ENCODE measurements at regions not wholly inside any gene's neighbourhood (a gene's known extent, or its start where the extent isn't known, plus 50 kb on each side); places are given as distances from the start of the nearest gene placed in this dataset.
A peak's percentile ranks its signal among the peaks of the same experiment; 100 is the strongest.

DNA sequence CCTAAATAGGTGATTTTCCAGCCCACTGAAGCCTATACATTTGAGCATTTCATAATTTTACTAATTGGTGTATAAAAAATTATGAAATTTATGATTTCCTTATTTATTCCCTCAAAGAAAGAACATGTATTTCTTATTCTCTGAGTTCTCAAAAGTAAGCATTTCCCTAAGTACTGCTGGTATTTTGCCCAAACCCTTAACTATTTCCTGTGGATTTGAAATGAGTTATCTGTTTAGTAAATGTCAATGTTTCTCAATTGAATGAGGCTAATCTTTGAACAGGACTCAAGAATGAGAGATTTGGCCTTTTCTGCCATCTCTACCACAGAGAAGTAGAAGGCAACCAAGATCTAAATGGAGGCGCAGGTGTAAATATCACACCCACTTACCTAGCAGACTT, 751.7 kb downstream of the TLE1 start:
- Mint-ChIP-seq H3K27ac (no peak overlapping the region), H3K27me3 (peaks cover 0 to 4% of the 10 kb centered on the region in 2 donors), H3K4me3 (no peak overlapping the region), H3K9me3 (no peaks in the 10 kb centered on the region), H3K4me1 (peaks cover 0 to under 1% of the 10 kb centered on the region in 2 donors), H3K36me3 (no peaks in the 10 kb centered on the region)
- no peak for DNase-seq
- no peak for ATAC-seq (replicated peaks)

DNA sequence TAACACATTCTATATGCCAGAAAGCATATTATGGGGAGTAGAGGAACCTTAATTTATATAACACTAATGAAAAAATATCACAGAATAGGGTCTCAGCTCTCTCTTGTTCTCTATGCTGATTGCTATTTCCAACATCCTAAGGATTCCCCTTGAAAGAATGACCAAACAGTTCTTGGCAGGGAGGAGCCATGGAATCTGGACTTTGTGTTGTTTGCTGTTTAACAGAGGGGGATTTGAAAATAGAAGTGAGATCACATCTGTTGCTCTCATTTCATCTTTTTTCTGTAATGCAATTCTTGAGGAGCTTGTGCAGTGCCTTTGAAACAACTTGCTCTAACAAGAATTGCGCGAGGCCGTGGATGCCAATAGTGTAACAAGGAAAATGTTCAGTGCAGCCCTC, 755.3 kb downstream of the TLE1 start:
- no peaks in the 10 kb centered on the region for H3K9me3 Mint-ChIP-seq
- peaks cover 4 to 10% of the 10 kb centered on the region in 2 donors for H3K4me1 Mint-ChIP-seq
- no peak overlapping the region for H3K4me3 Mint-ChIP-seq
- H3K27ac Mint-ChIP-seq = no peak overlapping the region
- H3K36me3 Mint-ChIP-seq = no peaks in the 10 kb centered on the region
- no peaks in the 10 kb centered on the region for H3K27me3 Mint-ChIP-seq
- ATAC-seq (replicated peaks) (no peak), DNase-seq (no peak)

DNA sequence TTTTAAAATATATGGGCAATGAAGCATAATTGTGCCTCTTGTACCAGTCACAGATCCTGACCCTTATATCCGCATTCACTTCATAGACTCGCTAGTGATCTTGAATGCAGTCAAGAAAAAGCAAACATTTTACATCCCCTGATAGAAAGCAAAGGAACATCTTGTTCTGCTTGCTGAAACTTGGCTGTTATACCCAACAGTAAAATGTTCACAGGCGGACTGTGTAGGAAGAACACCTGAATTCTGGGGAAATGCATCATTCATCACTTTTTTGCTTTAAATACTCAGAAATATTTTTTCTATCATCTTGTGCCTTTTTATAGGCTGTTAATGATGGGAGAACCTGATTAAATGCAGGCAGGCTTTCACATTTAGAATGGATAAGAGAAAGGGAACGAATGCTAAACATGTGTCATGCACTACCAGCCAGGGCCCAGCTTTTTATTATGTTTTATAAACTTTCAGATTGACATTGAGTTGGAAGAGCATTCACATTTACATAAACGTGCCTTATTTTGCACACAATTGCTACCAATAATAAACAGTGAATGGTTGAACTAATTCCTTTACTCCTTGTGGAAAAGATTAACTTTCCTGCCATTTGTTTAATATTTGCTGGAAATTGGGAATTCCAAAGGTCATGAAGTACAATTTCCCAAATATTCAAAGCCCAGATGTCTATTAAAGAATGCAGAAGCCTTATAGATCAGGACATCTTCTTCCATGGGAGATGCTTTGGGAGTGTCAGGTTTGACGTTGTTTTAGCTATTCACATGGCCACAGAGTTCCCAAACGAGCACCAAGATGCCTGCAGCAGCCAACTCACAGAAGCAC, 756.2 kb downstream of the TLE1 start:
- no peak overlapping the region for H3K4me3 Mint-ChIP-seq
- no peaks in the 10 kb centered on the region for H3K36me3 Mint-ChIP-seq
- no peaks in the 10 kb centered on the region for H3K9me3 Mint-ChIP-seq
- DNase-seq (no peak), ATAC-seq (replicated peaks) (no peak)
- no peak overlapping the region for H3K27ac Mint-ChIP-seq
- peaks cover 4 to 10% of the 10 kb centered on the region in 2 donors for H3K4me1 Mint-ChIP-seq
- H3K27me3 Mint-ChIP-seq = no peaks in the 10 kb centered on the region

DNA sequence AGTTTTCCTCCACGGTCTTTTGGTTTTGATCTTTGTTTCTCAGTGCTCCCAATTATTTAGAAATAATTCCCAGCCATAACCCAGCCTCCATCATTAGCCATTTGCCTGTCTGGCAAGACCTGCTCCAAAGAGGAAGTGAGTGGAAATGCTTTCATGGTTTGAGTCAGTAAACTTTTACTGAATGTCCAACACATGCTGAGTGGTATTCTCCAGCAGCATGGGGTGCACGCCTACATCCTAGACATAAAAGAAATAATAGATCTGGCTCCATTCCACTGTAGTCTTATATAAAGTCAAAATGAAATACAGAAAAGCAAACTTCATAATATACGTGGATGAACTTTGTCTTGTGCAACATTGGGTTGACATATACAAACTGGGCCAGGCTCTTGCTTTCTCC, 757.2 kb downstream of the TLE1 start:
- H3K4me3 Mint-ChIP-seq = no peak overlapping the region
- H3K36me3 Mint-ChIP-seq = no peaks in the 10 kb centered on the region
- peaks cover 4 to 10% of the 10 kb centered on the region in 2 donors for H3K4me1 Mint-ChIP-seq
- no peaks in the 10 kb centered on the region for H3K27me3 Mint-ChIP-seq
- no peaks in the 10 kb centered on the region for H3K9me3 Mint-ChIP-seq
- DNase-seq = peak; percentile 4
- H3K27ac Mint-ChIP-seq = no peak overlapping the region
- ATAC-seq (replicated peaks) = peak; percentile 71 to 99

DNA sequence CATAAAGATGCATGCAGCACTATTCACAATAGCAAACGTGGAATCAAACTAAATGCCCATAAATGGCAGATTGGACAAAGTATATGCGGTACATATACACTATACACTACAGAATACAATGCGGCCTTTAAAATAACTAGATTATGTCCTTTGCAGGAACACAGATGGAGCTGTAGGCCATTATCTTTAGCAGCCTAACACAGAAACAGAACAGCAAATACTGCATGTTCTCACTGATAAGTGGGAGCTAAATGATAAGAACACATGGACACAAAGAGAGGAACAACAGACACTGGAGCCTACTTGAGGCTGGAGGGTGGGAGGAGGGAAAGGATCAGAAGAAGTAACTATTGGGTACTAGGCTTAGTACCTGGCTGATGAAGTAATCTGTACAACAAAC, 758.2 kb downstream of the TLE1 start:
- ATAC-seq (replicated peaks) = no peak
- H3K4me1 Mint-ChIP-seq = peaks cover 4 to 10% of the 10 kb centered on the region in 2 donors
- no peaks in the 10 kb centered on the region for H3K9me3 Mint-ChIP-seq
- no peaks in the 10 kb centered on the region for H3K27me3 Mint-ChIP-seq
- no peak for DNase-seq
- no peak overlapping the region for H3K27ac Mint-ChIP-seq
- H3K36me3 Mint-ChIP-seq = no peaks in the 10 kb centered on the region
- H3K4me3 Mint-ChIP-seq = no peak overlapping the region

DNA sequence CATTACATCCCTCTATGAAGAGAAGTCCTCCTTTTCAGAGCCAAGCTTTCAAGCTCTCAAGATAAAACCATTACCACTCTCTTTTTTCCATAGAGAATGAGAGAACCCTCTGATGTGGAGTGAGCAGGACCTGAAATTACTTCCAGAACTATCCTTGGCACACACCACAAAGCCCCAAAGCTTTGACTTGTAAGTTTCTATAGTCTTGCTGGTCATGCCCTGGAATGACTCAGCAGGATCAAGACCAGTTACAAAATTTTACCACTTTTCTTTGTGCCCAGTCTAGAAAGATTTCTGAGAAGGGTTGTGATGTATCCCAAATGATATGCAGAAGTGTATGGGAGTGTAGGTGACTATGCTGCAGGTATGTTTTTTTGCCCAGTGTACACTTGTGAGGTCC, 760.6 kb downstream of the TLE1 start:
- peaks cover 0 to under 1% of the 10 kb centered on the region in 2 donors for H3K36me3 Mint-ChIP-seq
- H3K27ac Mint-ChIP-seq = no peak overlapping the region
- peaks cover 4 to 10% of the 10 kb centered on the region in 2 donors for H3K4me1 Mint-ChIP-seq
- no peak for ATAC-seq (replicated peaks)
- H3K9me3 Mint-ChIP-seq = no peaks in the 10 kb centered on the region
- no peak overlapping the region for H3K4me3 Mint-ChIP-seq
- no peaks in the 10 kb centered on the region for H3K27me3 Mint-ChIP-seq
- no peak for DNase-seq

DNA sequence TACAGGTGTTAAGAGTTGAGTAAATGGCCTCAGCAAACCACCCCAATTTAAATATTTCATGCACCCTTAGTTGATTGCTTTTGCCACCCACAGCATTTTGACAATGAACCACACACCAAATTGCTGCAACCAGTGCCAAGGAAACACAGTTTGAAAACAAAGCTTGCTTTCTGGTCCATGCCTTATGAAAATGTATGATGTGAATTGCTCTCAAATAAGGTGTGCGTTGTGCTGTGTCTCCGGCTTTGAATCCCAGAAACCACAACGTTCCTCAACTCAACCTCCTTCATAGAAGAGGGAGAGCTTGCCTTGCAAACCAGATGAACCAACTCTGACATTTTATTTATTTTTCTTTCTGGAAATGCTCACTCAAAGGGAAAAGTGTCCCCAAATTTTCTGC, 762.7 kb downstream of the TLE1 start:
- Mint-ChIP-seq H3K4me3 (no peak overlapping the region), H3K27me3 (no peaks in the 10 kb centered on the region)
- DNase-seq = no peak

DNA sequence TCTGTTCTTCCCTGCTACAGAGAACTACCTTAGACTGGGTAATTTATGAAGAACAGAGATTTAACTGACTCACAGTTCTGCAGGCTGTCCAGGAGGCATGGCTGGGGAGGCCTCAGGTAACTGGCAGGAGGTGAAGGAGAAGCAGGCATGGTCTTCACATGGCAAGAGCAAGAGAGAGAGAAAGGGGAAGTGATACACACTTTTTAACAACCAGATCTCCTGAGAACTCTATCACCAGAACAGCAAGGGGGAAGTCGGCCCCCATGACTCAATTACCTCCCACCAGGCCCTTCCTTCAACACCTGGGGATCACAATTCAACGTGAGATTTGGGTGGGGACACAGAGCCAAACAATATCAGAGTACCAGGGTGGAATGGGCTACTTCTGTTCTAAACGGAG, 766.8 kb downstream of the TLE1 start:
- peak; percentile 71 to 72 for ATAC-seq (replicated peaks)

More for the DNA sequence above, 762.7 kb downstream of the TLE1 start:
- Mint-ChIP-seq H3K36me3 (peaks cover 3 to 10% of the 10 kb centered on the region in 2 donors), H3K9me3 (peaks cover 6 to 7% of the 10 kb centered on the region in 2 donors), H3K27ac (no peak overlapping the region), H3K4me1 (peaks cover 5 to 10% of the 10 kb centered on the region in 2 donors)
- no peak for ATAC-seq (replicated peaks)

DNA sequence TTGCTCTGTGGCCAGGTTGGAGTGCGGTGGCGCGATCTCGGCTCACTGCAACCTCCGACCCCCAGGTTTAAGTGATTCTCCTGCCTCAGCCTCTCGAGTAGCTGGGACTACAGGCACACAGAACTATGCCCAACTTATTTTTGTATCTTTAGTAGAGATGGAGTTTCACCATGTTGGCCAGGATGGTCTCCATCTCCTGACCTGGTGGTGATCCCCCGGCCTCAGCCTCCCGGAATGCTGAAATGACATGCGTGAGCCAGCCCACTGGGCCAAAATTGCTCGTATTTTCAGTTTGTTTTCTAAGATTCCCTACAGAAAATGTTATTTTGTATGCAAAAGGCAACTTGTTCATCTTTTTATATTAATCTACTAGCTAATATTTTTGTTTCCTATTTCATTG, 782.6 kb downstream of the TLE1 start:
- Mint-ChIP-seq H3K9me3 (no peaks in the 10 kb centered on the region), H3K27me3 (no peaks in the 10 kb centered on the region), H3K4me3 (no peak overlapping the region), H3K27ac (no peak overlapping the region), H3K4me1 (no peaks in the 10 kb centered on the region), H3K36me3 (no peaks in the 10 kb centered on the region)
- no peak for DNase-seq
- no peak for ATAC-seq (replicated peaks)

More for the DNA sequence above, 766.8 kb downstream of the TLE1 start:
- Mint-ChIP-seq H3K4me3 (no peak overlapping the region), H3K27ac (no peak overlapping the region), H3K36me3 (peaks cover 4 to 10% of the 10 kb centered on the region in 2 donors), H3K4me1 (peaks cover 5 to 10% of the 10 kb centered on the region in 2 donors), H3K9me3 (peaks cover 11 to 15% of the 10 kb centered on the region in 2 donors), H3K27me3 (no peaks in the 10 kb centered on the region)
- DNase-seq = peak; percentile 23

DNA sequence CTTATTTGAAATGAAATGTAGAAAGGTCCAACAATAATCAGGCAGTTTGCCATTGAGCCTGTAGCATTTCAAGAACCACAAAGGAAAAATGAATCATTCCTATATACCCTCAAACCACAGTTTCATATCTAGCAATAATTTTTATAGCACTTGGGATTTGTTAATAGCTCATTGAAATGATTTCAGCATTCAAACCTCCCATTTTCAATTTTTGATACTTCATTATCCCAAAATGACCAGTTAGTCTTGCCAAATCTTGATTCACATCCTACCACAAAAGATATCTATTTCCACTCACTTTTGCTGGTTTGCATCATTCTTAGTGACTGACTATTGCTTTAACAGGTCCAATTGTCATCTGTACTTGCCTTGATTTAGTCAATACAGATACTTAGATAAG, 790.1 kb downstream of the TLE1 start:
- ATAC-seq (replicated peaks) (no peak), DNase-seq (no peak)
- Mint-ChIP-seq H3K27ac (no peak overlapping the region), H3K36me3 (no peaks in the 10 kb centered on the region), H3K4me1 (no peaks in the 10 kb centered on the region), H3K27me3 (no peaks in the 10 kb centered on the region), H3K9me3 (peaks cover 5 to 6% of the 10 kb centered on the region in 2 donors), H3K4me3 (no peak overlapping the region)

DNA sequence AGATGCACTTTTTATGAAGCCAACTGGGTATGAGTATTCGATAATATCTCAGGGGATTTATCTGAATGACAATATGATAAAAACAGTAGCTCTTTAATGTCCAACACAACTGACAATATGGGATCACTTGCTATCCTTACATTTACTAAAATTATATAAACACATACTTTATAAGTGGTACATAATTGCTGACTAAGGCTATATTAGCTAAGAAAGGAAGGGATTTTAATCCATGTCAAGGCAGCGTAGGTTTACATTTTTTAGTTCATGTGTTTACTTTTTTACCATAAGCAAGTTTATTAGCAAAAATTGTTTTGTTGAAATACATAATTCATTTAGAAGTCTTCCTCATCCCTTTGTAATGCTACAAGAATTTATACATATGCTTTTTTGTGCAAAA, 796.2 kb downstream of the TLE1 start:
- Mint-ChIP-seq H3K27me3 (no peaks in the 10 kb centered on the region), H3K4me1 (no peaks in the 10 kb centered on the region), H3K27ac (no peak overlapping the region), H3K4me3 (no peak overlapping the region), H3K36me3 (no peaks in the 10 kb centered on the region), H3K9me3 (peaks cover 5% of the 10 kb centered on the region in 2 donors)
- ATAC-seq (replicated peaks) (no peak), DNase-seq (no peak)

DNA sequence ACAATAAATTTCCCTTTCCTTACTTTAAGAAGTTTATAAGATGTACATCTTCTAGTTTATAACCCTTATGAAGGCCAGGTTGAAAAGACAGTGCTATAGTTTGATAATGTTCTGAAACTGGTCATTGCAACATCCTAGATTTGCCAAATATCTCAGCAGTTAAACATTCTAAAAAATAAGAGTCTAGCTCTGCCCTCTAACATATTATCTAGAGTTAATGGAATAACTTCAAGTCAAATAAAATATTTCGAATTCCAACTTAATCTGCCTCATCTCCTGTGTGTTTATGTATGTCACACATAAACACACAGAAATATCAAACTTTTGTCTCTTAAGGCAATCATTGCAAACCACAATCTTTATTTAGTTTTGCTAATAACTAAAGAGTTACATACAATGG, 796.6 kb downstream of the TLE1 start:
- DNase-seq = no peak
- H3K4me3 Mint-ChIP-seq = no peak overlapping the region
- no peaks in the 10 kb centered on the region for H3K4me1 Mint-ChIP-seq
- H3K9me3 Mint-ChIP-seq = peaks cover 5% of the 10 kb centered on the region in 2 donors
- H3K27ac Mint-ChIP-seq = no peak overlapping the region
- no peaks in the 10 kb centered on the region for H3K36me3 Mint-ChIP-seq
- no peaks in the 10 kb centered on the region for H3K27me3 Mint-ChIP-seq
- ATAC-seq (replicated peaks) = no peak

DNA sequence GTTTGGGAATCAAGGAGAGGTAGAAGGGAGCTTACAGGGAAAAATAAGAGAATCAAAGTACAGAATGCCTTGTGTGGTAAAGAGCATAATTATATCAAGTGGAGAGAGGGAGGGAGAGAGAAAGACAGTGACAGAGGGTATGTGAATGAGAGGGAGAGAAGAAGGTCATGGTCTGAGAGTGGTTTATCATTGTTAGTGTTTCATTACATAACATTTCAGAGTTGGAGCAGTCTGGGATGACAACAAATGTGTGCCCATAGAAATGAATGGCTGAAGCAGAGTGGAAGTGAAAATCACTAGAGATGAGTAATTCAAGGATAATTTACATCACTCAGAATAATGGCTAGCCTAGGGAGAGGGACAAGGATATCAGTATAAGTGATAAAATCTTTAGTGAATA, 799.2 kb downstream of the TLE1 start:
- Mint-ChIP-seq H3K4me1 (no peaks in the 10 kb centered on the region), H3K27ac (no peak overlapping the region), H3K36me3 (no peaks in the 10 kb centered on the region), H3K4me3 (no peak overlapping the region), H3K27me3 (no peaks in the 10 kb centered on the region), H3K9me3 (peaks cover 2 to 3% of the 10 kb centered on the region in 2 donors)
- ATAC-seq (replicated peaks) (no peak), DNase-seq (no peak)

DNA sequence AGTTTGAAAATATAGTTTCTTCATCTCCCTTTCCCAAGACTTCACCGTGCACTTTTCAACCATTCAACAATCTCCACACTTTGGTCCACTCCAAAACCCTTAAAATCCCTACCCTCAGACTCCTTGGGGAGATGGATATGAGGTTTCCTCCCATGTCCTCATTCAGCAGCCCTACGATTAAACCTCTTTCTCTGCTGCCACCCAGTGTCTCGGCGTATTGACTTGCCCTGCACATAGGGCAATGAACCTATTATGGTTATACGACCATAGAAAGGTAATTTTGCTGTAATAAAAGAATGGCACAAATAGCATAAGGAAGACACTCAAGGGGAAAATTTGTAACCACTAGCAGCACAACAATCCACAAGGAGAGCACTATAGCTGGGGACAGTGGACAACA, 803.5 kb downstream of the TLE1 start:
- H3K36me3 Mint-ChIP-seq = no peaks in the 10 kb centered on the region
- no peaks in the 10 kb centered on the region for H3K27me3 Mint-ChIP-seq
- no peaks in the 10 kb centered on the region for H3K9me3 Mint-ChIP-seq
- no peak for ATAC-seq (replicated peaks)
- H3K4me1 Mint-ChIP-seq = no peaks in the 10 kb centered on the region
- no peak overlapping the region for H3K27ac Mint-ChIP-seq
- DNase-seq = no peak
- no peak overlapping the region for H3K4me3 Mint-ChIP-seq

DNA sequence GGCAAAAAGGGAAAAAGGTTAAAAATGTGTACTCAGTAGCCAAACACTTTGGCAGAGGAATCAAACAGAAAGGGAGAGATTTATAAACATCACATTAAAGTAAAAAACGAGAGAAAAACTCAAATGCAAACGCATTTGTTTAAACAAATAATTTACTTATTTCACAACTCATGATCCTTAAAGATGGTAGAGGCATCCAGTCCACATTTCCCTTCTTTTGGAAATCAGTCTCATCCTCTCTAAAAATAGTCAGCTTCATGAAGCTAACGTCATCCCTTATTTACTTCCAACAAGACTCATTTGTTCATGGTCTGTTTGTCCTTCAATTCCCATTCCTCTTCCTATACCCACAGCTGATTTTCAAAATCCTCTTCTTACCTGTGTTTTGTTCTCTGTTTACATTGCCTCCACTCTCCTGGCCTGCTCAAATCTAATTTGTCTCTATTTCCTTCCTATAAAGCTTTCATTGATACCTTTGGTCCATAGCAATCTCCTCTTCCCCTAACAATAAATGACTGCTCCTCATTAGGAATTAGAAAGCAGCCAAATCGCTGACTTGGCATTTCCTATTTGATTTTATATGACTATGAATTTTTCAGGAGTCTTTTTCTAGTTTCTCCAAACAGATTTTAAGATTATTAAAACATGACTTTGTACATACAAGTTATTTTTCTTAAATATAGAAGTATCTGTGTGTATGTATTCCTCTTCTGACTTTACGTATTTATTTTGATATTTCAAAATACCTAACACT, 805.3 kb downstream of the TLE1 start:
- no peaks in the 10 kb centered on the region for H3K9me3 Mint-ChIP-seq
- no peaks in the 10 kb centered on the region for H3K27me3 Mint-ChIP-seq
- ATAC-seq (replicated peaks) (no peak), DNase-seq (no peak)
- H3K27ac Mint-ChIP-seq = no peak overlapping the region
- no peaks in the 10 kb centered on the region for H3K36me3 Mint-ChIP-seq
- H3K4me3 Mint-ChIP-seq = no peak overlapping the region
- H3K4me1 Mint-ChIP-seq = no peaks in the 10 kb centered on the region
